Smooth muscle cell (in vitro differentiated cells): ENCODE measurements at regions not wholly inside any gene's neighbourhood (a gene's known extent, or its start where the extent isn't known, plus 50 kb on each side); places are given as distances from the start of the nearest gene placed in this dataset.

Source experiments
- DNase-seq: peaks from one replicate; lab custom pipeline; 2025; ENCODE audit not compliant: unreplicated experiment; lab: John Stamatoyannopoulos, UW
- H2AFZ ChIP-seq: fragments of 200-600 bp; sonication (generic); 2 replicates; pipeline ENCODE4 v1.6.0; 2016; ENCODE audit warnings: antibody characterized with exemption, low read depth, mild to moderate bottlenecking
- H3F3A ChIP-seq: fragments of 200-600 bp; sonication (generic); 2 replicates; pipeline ENCODE4 v1.6.0; 2017; ENCODE audit warnings: antibody characterized with exemption, low read depth
- H3K27ac ChIP-seq: fragments of 200-600 bp; sonication (generic); 2 replicates; pipeline ENCODE4 v1.5.1; 2016; ENCODE audit warnings: low read depth, mild to moderate bottlenecking
- H3K27me3 ChIP-seq: fragments of 200-600 bp; sonication (generic); 2 replicates; pipeline ENCODE4 v1.6.1; 2016; ENCODE audit warnings: low read depth, mild to moderate bottlenecking
- H3K36me3 ChIP-seq: fragments of 200-600 bp; sonication (generic); 2 replicates; pipeline ENCODE4 v1.5.1; 2016; ENCODE audit warnings: low read depth
- H3K4me1 ChIP-seq: fragments of 200-600 bp; sonication (generic); 2 replicates; pipeline ENCODE4 v1.5.1; 2016; ENCODE audit warnings: low read depth
- H3K4me2 ChIP-seq: fragments of 200-600 bp; sonication (generic); 2 replicates; pipeline ENCODE4 v1.6.0; 2016; ENCODE audit warnings: mild to moderate bottlenecking
- H3K4me3 ChIP-seq: fragments of 200-600 bp; sonication (generic); 2 replicates; pipeline ENCODE4 v1.5.1; 2016; ENCODE audit warnings: mild to moderate bottlenecking
- H3K79me2 ChIP-seq: fragments of 200-600 bp; sonication (generic); 2 replicates; pipeline ENCODE4 v1.6.0; 2016; ENCODE audit warnings: low read depth, mild to moderate bottlenecking
- H3K9ac ChIP-seq: fragments of 200-600 bp; sonication (generic); 2 replicates; pipeline ENCODE4 v1.6.0; 2016; ENCODE audit warnings: low read depth
- H3K9me3 ChIP-seq: fragments of 200-600 bp; sonication (generic); replicated peaks from 2 replicates; pipeline ENCODE4 v1.5.1; 2016; ENCODE audit warnings: low read depth
- H4K20me1 ChIP-seq: fragments of 200-600 bp; sonication (generic); 2 replicates; pipeline ENCODE4 v1.6.0; 2016; ENCODE audit warnings: low read depth
- CTCF ChIP-seq: fragments of 200-600 bp; sonication (generic); IDR thresholded peaks from 2 replicates; pipeline ENCODE4 v1.5.1; 2017; ENCODE audit warnings: borderline replicate concordance, mild to moderate bottlenecking, antibody characterized with exemption; ENCODE audit not compliant: insufficient read depth, poor library complexity, severe bottlenecking
- WGBS: methylation state at CpG from one replicate; pipeline ENCODE4 v1.1.7; 2016; ENCODE audit warnings: low lambda C conversion rate; 5-methylcytosine and 5-hydroxymethylcytosine counted together

- Histone ChIP-seq H3K9ac (no peak overlapping the region), H3K4me2 (no peak overlapping the region), H2AFZ (no peak overlapping the region), H3K4me3 (no peak overlapping the region), H3K27me3 (no peaks in the 10 kb centered on the region), H3K27ac (no peak overlapping the region), H3K36me3 (no peaks in the 10 kb centered on the region), H3K9me3 (no peaks in the 10 kb centered on the region), H4K20me1 (no peaks in the 10 kb centered on the region), H3F3A (no peaks in the 10 kb centered on the region), H3K4me1 (peaks cover 13% of the 10 kb centered on the region), H3K79me2 (no peaks in the 10 kb centered on the region)
- no peak for DNase-seq
- TF ChIP-seq CTCF, result no peak
- 77% methylated on average over 1 of the region's 1 CpG for WGBS
These were observed 208.5 kb downstream of the RAB38 start for GRCh38 chr11:87966694-87967093.

GRCh38 chr11:87966216-87966615, 209.0 kb downstream of the RAB38 start:
- TF ChIP-seq CTCF, result no peak

GRCh38 chr11:87961606-87962005, 213.6 kb downstream of the RAB38 start:
- Histone ChIP-seq H3K9ac (no peak overlapping the region), H2AFZ (no peak overlapping the region), H3K9me3 (no peaks in the 10 kb centered on the region), H3K36me3 (no peaks in the 10 kb centered on the region), H3K27ac (no peak overlapping the region), H3K4me2 (no peak overlapping the region), H3K4me3 (no peak overlapping the region), H3K27me3 (no peaks in the 10 kb centered on the region), H3K79me2 (no peaks in the 10 kb centered on the region), H3F3A (no peaks in the 10 kb centered on the region), H4K20me1 (no peaks in the 10 kb centered on the region), H3K4me1 (peaks cover 3% of the 10 kb centered on the region)
- TF ChIP-seq CTCF, result no peak
- DNase-seq, result no peak
- 91% methylated on average over 1 of the region's 1 CpG for WGBS

More at GRCh38 chr11:87966216-87966615, 209.0 kb downstream of the RAB38 start:
- Histone ChIP-seq H3K4me2 (no peak overlapping the region), H3F3A (no peaks in the 10 kb centered on the region), H3K27me3 (no peaks in the 10 kb centered on the region), H3K4me3 (no peak overlapping the region), H2AFZ (no peak overlapping the region), H3K79me2 (no peaks in the 10 kb centered on the region), H3K4me1 (peaks cover 13% of the 10 kb centered on the region), H3K9me3 (no peaks in the 10 kb centered on the region), H3K27ac (no peak overlapping the region), H3K36me3 (no peaks in the 10 kb centered on the region), H3K9ac (no peak overlapping the region), H4K20me1 (no peaks in the 10 kb centered on the region)
- DNase-seq, result no peak

- H3K4me2 ChIP-seq, result no peak overlapping the region
- H4K20me1 ChIP-seq, result no peaks in the 10 kb centered on the region
- H3F3A ChIP-seq, result no peaks in the 10 kb centered on the region
- H3K9ac ChIP-seq, result no peak overlapping the region
- no peaks in the 10 kb centered on the region for H3K27me3 ChIP-seq
- DNase-seq, result no peak
- 88% methylated on average over 4 of the region's 4 CpGs for WGBS
- no peak overlapping the region for H2AFZ ChIP-seq
- H3K79me2 ChIP-seq, result no peaks in the 10 kb centered on the region
- TF ChIP-seq CTCF, result no peak
- H3K9me3 ChIP-seq, result no peaks in the 10 kb centered on the region
- no peaks in the 10 kb centered on the region for H3K4me1 ChIP-seq
- H3K27ac ChIP-seq, result no peak overlapping the region
- H3K4me3 ChIP-seq, result no peak overlapping the region
- no peaks in the 10 kb centered on the region for H3K36me3 ChIP-seq
These were observed 217.3 kb downstream of the RAB38 start for GRCh38 chr11:87957961-87958360.
